A549 (cell line): ENCODE measurements at regions not wholly inside any gene's neighbourhood (a gene's known extent, or its start where the extent isn't known, plus 50 kb on each side); places are given as distances from the start of the nearest gene placed in this dataset.

Experiments used
- ATAC-seq, 2 experiments: fragments of 200-7000 bp in 1 of 2; fragments of >200 bp in 1 of 2; cut with Nextera tagmentation in 1 of 2; cut with Tn5 transposase in 1 of 2; 3 replicates each; pipeline versions ENCODE4 v1.8.0 to v1.9.1; 2018 to 2020; ENCODE audit warnings: mild to moderate bottlenecking in 1 of 2, moderate library complexity in 1 of 2
- CTCF ChIA-PET: fragments of 300-600 bp; sonication (Branson Sonifier 250); formaldehyde crosslinking; extraction: SDS; loops from one replicate; lab custom pipeline; 2021; ENCODE audit warnings: antibody characterized with exemption, inconsistent platforms; lab: Yijun Ruan, JAX
- POLR2A ChIA-PET: fragments of 350-600 bp; formaldehyde crosslinking; extraction: SDS; loops from one replicate; lab custom pipeline; 2021; ENCODE audit warnings: antibody characterized with exemption, inconsistent platforms; lab: Yijun Ruan, JAX
- DNase-seq, 2 experiments: peaks; one replicate each; pipeline versions ENCODE4 v3.0.0 to v3.0.0-alpha.2; 2011 to 2016; ENCODE audit warnings: low read depth in 1 of 2, low spot score in 1 of 2
- FAIRE-seq: peaks from 2 replicates; lab custom pipeline; 2011; peaks lifted over from hg19 to GRCh38; lab: Jason Lieb, UNC
- H3K27ac ChIP-seq, 2 experiments: fragments of >200 bp; sonication (Bioruptor Twin); formaldehyde crosslinking; 3 replicates each; pipeline ENCODE4 v1.5.1; 2016 to 2017
- H3K4me1 ChIP-seq: fragments of >200 bp; sonication (Bioruptor Twin); formaldehyde crosslinking; 3 replicates; pipeline ENCODE4 v1.6.1; 2016
- H3K4me2 ChIP-seq: fragments of >200 bp; sonication (Bioruptor Twin); formaldehyde crosslinking; 3 replicates; pipeline ENCODE4 v1.6.1; 2016
- H3K4me3 ChIP-seq: fragments of >200 bp; sonication (Bioruptor Twin); formaldehyde crosslinking; 3 replicates; pipeline ENCODE4 v1.5.1; 2016
- H3K9me3 ChIP-seq: fragments of >200 bp; sonication (Bioruptor Twin); formaldehyde crosslinking; 3 replicates; pipeline ENCODE4 v1.6.1; 2016
- CEBPB ChIP-seq, 2 experiments: fragments of >200 bp in 1 of 2; sonication (Bioruptor Twin) in 1 of 2; formaldehyde crosslinking in 1 of 2; IDR thresholded peaks; 2 replicates each; pipeline ENCODE4 v1.6.1; 2012 to 2016
- CHD4 ChIP-seq: fragments of 200-600 bp; sonication (generic); IDR thresholded peaks from 2 replicates; pipeline ENCODE4 v1.6.1; 2016; ENCODE audit warnings: antibody characterized with exemption, mild to moderate bottlenecking, borderline replicate concordance
- ESRRA ChIP-seq: fragments of 150-350 bp; IDR thresholded peaks from 2 replicates; pipeline ENCODE4 v1.6.1; 2014; ENCODE audit warnings: mild to moderate bottlenecking, low read length, borderline replicate concordance
- FOSB ChIP-seq: fragments of 250-450 bp; sonication (Bioruptor Pico); IDR thresholded peaks from 2 replicates; pipeline ENCODE4 v1.5.0; 2020; ENCODE audit warnings: mild to moderate bottlenecking, moderate library complexity
- FOXS1 ChIP-seq: fragments of 250-450 bp; sonication (Bioruptor Pico); IDR thresholded peaks from 2 replicates; pipeline ENCODE4 v1.5.0; 2020; ENCODE audit warnings: mild to moderate bottlenecking, moderate library complexity
- HDAC2 ChIP-seq: fragments of 200-600 bp; sonication (generic); IDR thresholded peaks from 2 replicates; pipeline ENCODE4 v1.6.1; 2016
- HEYL ChIP-seq: fragments of 250-450 bp; sonication (Bioruptor Pico); IDR thresholded peaks from 2 replicates; pipeline ENCODE4 v1.8.0; 2021; ENCODE audit warnings: mild to moderate bottlenecking, moderate library complexity
- HMGXB4 ChIP-seq: fragments of 250-450 bp; sonication (Bioruptor Pico); IDR thresholded peaks from 2 replicates; pipeline ENCODE4 v1.5.0; 2021; ENCODE audit warnings: mild to moderate bottlenecking, moderate library complexity, borderline replicate concordance
- HOXA7 ChIP-seq: fragments of 250-450 bp; sonication (Bioruptor Pico); IDR thresholded peaks from 2 replicates; pipeline ENCODE4 v1.5.0; 2020; ENCODE audit warnings: mild to moderate bottlenecking, moderate library complexity
- HOXB5 ChIP-seq: fragments of 250-450 bp; sonication (Bioruptor Pico); IDR thresholded peaks from 2 replicates; pipeline ENCODE4 v1.5.0; 2020; ENCODE audit warnings: mild to moderate bottlenecking, moderate library complexity
- JUN ChIP-seq, 2 experiments: fragments of >200 bp; sonication (Bioruptor Twin); formaldehyde crosslinking; IDR thresholded peaks; 2 replicates in 1 of 2; 3 replicates in 1 of 2; pipeline ENCODE4 v1.6.1; 2016 to 2017
- KDM1A ChIP-seq: fragments of 200-600 bp; sonication (generic); IDR thresholded peaks from 2 replicates; pipeline ENCODE4 v1.6.1; 2016; ENCODE audit warnings: low read depth, mild to moderate bottlenecking
- MAZ ChIP-seq: fragments of 150-350 bp; IDR thresholded peaks from 2 replicates; pipeline ENCODE4 v1.6.1; 2014; ENCODE audit warnings: antibody characterized with exemption, low read depth, low read length, borderline replicate concordance
- MYC ChIP-seq: IDR thresholded peaks from 2 replicates; pipeline ENCODE4 v1.6.1; 2012; ENCODE audit warnings: mild to moderate bottlenecking, inconsistent platforms, low read length, improper control_type of control experiment, borderline replicate concordance
- NR3C1 ChIP-seq: fragments of >200 bp; sonication (Bioruptor Twin); formaldehyde crosslinking; IDR thresholded peaks from 3 replicates; pipeline ENCODE4 v1.6.1; 2017
- PBX3 ChIP-seq: IDR thresholded peaks from 2 replicates; pipeline ENCODE4 v1.6.1; 2012
- PHF8 ChIP-seq: fragments of 200-600 bp; sonication (generic); IDR thresholded peaks from 2 replicates; pipeline ENCODE4 v1.6.1; 2016; ENCODE audit warnings: low read depth, mild to moderate bottlenecking, antibody characterized with exemption, moderate library complexity, borderline replicate concordance
- POLR2A ChIP-seq: IDR thresholded peaks from 2 replicates; pipeline ENCODE4 v1.6.1; 2012; ENCODE audit warnings: mild to moderate bottlenecking, low read length
- RCOR1 ChIP-seq: fragments of 150-350 bp; IDR thresholded peaks from 2 replicates; pipeline ENCODE4 v1.6.1; 2014; ENCODE audit warnings: antibody characterized with exemption, low read length, low read depth
- RFX5 ChIP-seq: fragments of 450-650 bp; IDR thresholded peaks from 2 replicates; pipeline ENCODE4 v1.7.1; 2014; ENCODE audit warnings: antibody characterized with exemption, mild to moderate bottlenecking, moderate library complexity
- TFCP2L1 ChIP-seq: fragments of 250-450 bp; sonication (Bioruptor Pico); IDR thresholded peaks from 2 replicates; pipeline ENCODE4 v1.5.0; 2021; ENCODE audit warnings: mild to moderate bottlenecking
- ZC3H11A ChIP-seq: fragments of 450-650 bp; IDR thresholded peaks from 2 replicates; pipeline ENCODE4 v1.6.1; 2014; ENCODE audit warnings: antibody characterized with exemption, mild to moderate bottlenecking
- ZFP36 ChIP-seq: fragments of 450-650 bp; IDR thresholded peaks from 2 replicates; pipeline ENCODE4 v1.6.1; 2014; ENCODE audit warnings: borderline replicate concordance; ENCODE audit not compliant: partially characterized antibody
- ZSCAN20 ChIP-seq: fragments of 250-450 bp; sonication (Bioruptor Pico); IDR thresholded peaks from 2 replicates; pipeline ENCODE4 v1.8.0; 2022; ENCODE audit warnings: mild to moderate bottlenecking, moderate library complexity
- WGBS: methylation state at CpG from one replicate; pipeline ENCODE4 v1.1.6; 2017; ENCODE audit errors: missing lambda C conversion rate; 5-methylcytosine and 5-hydroxymethylcytosine counted together

DNA sequence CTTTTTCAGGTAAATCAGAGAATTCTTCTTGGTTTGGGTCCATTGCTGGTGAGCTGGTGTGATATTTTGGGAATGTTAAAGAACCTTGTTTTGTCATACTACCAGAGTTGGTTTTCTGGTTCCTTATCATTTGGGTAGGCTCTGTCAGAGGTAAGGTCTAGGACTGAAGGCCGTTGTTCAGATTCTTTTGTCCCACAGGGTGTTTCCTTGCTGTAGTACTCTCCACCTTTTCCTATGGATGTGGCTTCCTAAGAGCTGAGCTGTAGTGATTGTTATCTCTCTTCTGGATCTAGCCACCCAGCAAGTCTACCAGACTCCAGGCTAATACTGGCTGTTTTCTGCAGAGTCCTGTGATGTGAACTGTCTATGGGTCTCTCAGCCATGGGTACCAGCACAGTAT is 367.5 kb upstream of the GATB start:
- H3K9me3 ChIP-seq = no peaks in the 10 kb centered on the region

GRCh38 chr4:152126238-152126637 is 365.4 kb upstream of the GATB start:
- TF ChIP-seq ZSCAN20 (CRISPR knock-in tag) = no peak
- no peak for TF ChIP-seq HMGXB4 (CRISPR knock-in tag)
- TF ChIP-seq ESRRA = no peak
- no peak for TF ChIP-seq HDAC2
- TF ChIP-seq FOSB (CRISPR knock-in tag) = no peak
- no peak for TF ChIP-seq ZC3H11A
- no peak for TF ChIP-seq HOXA7 (CRISPR knock-in tag)
- TF ChIP-seq CEBPB (IDR thresholded peaks at IDR 0.05) = no peak
- no peak for TF ChIP-seq MYC
- TF ChIP-seq RFX5 = no peak
- no peak for TF ChIP-seq ZFP36
- no peak for TF ChIP-seq HOXB5 (CRISPR knock-in tag)
- TF ChIP-seq CHD4 = no peak
- TF ChIP-seq JUN (IDR thresholded peaks at IDR 0.05) = no peak
- no peak for TF ChIP-seq FOXS1 (CRISPR knock-in tag)
- TF ChIP-seq, all 56 proteins: peak for 0
- ChIA-PET POLR2A (no interaction called here), CTCF (no interaction called here)
- no peak for DNase-seq
- Histone ChIP-seq H3K27ac (no peak overlapping the region), H3K4me3 (no peak overlapping the region), H3K9me3 (no peaks in the 10 kb centered on the region; the same call in 2 of the 3 replicates), H3K4me1 (no peaks in the 10 kb centered on the region), H3K4me2 (no peak overlapping the region)
- no peak for ATAC-seq
- WGBS = 23% methylated on average over 2 of the region's 2 CpGs
- no peak for FAIRE-seq

More for the DNA sequence above, 367.5 kb upstream of the GATB start:
- ATAC-seq (no peak), DNase-seq (no peak), FAIRE-seq (no peak)
- WGBS = 0% methylated on average over 1 of the region's 1 CpG
- Histone ChIP-seq H3K4me2 (no peak overlapping the region), H3K4me3 (no peak overlapping the region), H3K4me1 (no peaks in the 10 kb centered on the region), H3K27ac (no peak overlapping the region)
- TF ChIP-seq KDM1A (no peak), MAZ (no peak), MYC (no peak), NR3C1 (no peak), RFX5 (no peak), HEYL (CRISPR knock-in tag) (no peak), ESRRA (no peak), TFCP2L1 (no peak), PHF8 (no peak), PBX3 (no peak), RCOR1 (no peak), POLR2A (no peak)
- POLR2A ChIA-PET = no interaction called here
- CTCF ChIA-PET = interaction anchor here (0.8 to 1.1 kb wide), 2 partner anchors 14 to 31 kb away, joined by 3 read pairs; no protein-coding TSS in a partner anchor
